DOHH2 (cell line): ENCODE measurements at regions not wholly inside any gene's neighbourhood (a gene's known extent, or its start where the extent isn't known, plus 50 kb on each side); places are given as distances from the start of the nearest gene placed in this dataset.

Source experiments
- CTCF ChIP-seq: fragments of 200-600 bp; sonication (generic); IDR thresholded peaks from one replicate; pipeline ENCODE4 v1.5.1; 2014; ENCODE audit warnings: antibody characterized with exemption, mild to moderate bottlenecking, low read depth, low read length; ENCODE audit not compliant: poor library complexity, severe bottlenecking
- EZH2phosphoT487 ChIP-seq: fragments of 200-600 bp; sonication (generic); IDR thresholded peaks from 2 replicates; pipeline ENCODE4 v1.6.1; 2017; ENCODE audit warnings: borderline replicate concordance, mild to moderate bottlenecking, antibody characterized with exemption, low read length, moderate library complexity, mixed read lengths

GRCh38 chr1:234848972-234849649 is 239.1 kb upstream of the IRF2BP2 start:
- TF ChIP-seq CTCF = no peak
- TF ChIP-seq EZH2phosphoT487 = no peak
